Neural cell (in vitro differentiated cells): ENCODE measurements at regions not wholly inside any gene's neighbourhood (a gene's known extent, or its start where the extent isn't known, plus 50 kb on each side); places are given as distances from the start of the nearest gene placed in this dataset.

Experiments used
- H2AFZ ChIP-seq: fragments of 200-600, 300-800 bp; sonication (generic), shearing (Covaris generic); 2 replicates; pipeline ENCODE4 v1.6.0; 2014; ENCODE audit warnings: low read depth, mild to moderate bottlenecking, antibody characterized with exemption, low read length, moderate library complexity
- H3F3A ChIP-seq: fragments of 200-600 bp; shearing (Covaris generic); 2 replicates; pipeline ENCODE4 v1.6.1; 2016; ENCODE audit warnings: mild to moderate bottlenecking, moderate library complexity, mixed read lengths, antibody characterized with exemption, low read length; ENCODE audit not compliant: insufficient read depth, poor library complexity, severe bottlenecking
- H3K27ac ChIP-seq: fragments of 200-600, 300-800 bp; sonication (generic), shearing (Covaris generic); 2 replicates; pipeline ENCODE4 v1.5.1; 2014; ENCODE audit warnings: mild to moderate bottlenecking, low read length, moderate library complexity
- H3K27me3 ChIP-seq: fragments of 300-800, 200-600 bp; sonication (generic), shearing (Covaris generic); 2 replicates; pipeline ENCODE4 v1.6.0; 2014; ENCODE audit warnings: mild to moderate bottlenecking, low read depth, low read length, moderate library complexity; ENCODE audit not compliant: insufficient read depth
- H3K36me3 ChIP-seq: fragments of 300-800, 200-600 bp; sonication (generic), shearing (Covaris generic); 2 replicates; pipeline ENCODE4 v1.5.1; 2014; ENCODE audit warnings: mild to moderate bottlenecking, antibody characterized with exemption, low read length, moderate library complexity; ENCODE audit not compliant: insufficient read depth
- H3K4me2 ChIP-seq: fragments of 300-800, 200-600 bp; sonication (generic), shearing (Covaris generic); 2 replicates; pipeline ENCODE4 v1.6.0; 2014; ENCODE audit warnings: mild to moderate bottlenecking, low read length
- H3K4me3 ChIP-seq: fragments of 300-800, 200-600 bp; sonication (generic), shearing (Covaris generic); 2 replicates; pipeline ENCODE4 v1.5.1; 2014; ENCODE audit warnings: mild to moderate bottlenecking, low read length, moderate library complexity
- H3K79me2 ChIP-seq: fragments of 200-600 bp; shearing (Covaris generic); replicated peaks from 2 replicates; pipeline ENCODE4 v1.6.0; 2014; ENCODE audit warnings: mild to moderate bottlenecking, low read length, moderate library complexity; ENCODE audit not compliant: insufficient read depth
- H3K9ac ChIP-seq: fragments of 300-800, 200-600 bp; sonication (generic), shearing (Covaris generic); 2 replicates; pipeline ENCODE4 v1.6.1; 2016; ENCODE audit warnings: mild to moderate bottlenecking, low read length, mixed read lengths
- H3K9me2 ChIP-seq: fragments of 200-600 bp; shearing (Covaris generic); 2 replicates; pipeline ENCODE4 v1.6.1; 2016; ENCODE audit warnings: mild to moderate bottlenecking, low read length, mixed read lengths; ENCODE audit not compliant: insufficient read depth
- H3K9me3 ChIP-seq: fragments of 200-600, 300-800 bp; sonication (generic), shearing (Covaris generic); 2 replicates; pipeline ENCODE4 v1.6.1; 2016; ENCODE audit warnings: mild to moderate bottlenecking, mixed run types, low read length, moderate library complexity, mixed read lengths
- H4K20me1 ChIP-seq: fragments of 200-600 bp; shearing (Covaris generic); 2 replicates; pipeline ENCODE4 v1.6.1; 2016; ENCODE audit warnings: mild to moderate bottlenecking, mixed run types; ENCODE audit not compliant: insufficient read depth
- CTCF ChIP-seq: fragments of 450-650 bp; IDR thresholded peaks from 2 replicates; pipeline ENCODE4 v1.5.1; 2014; ENCODE audit warnings: antibody characterized with exemption, mild to moderate bottlenecking, moderate library complexity; ENCODE audit not compliant: poor library complexity, severe bottlenecking
- EP300 ChIP-seq: fragments of 450-650 bp; conservative IDR thresholded peaks from 2 replicates; pipeline ENCODE4 v1.6.1; 2014; ENCODE audit warnings: antibody characterized with exemption, mild to moderate bottlenecking, moderate library complexity; ENCODE audit not compliant: poor library complexity, severe bottlenecking
- EZH2 ChIP-seq: fragments of 200-600, 300-800 bp; shearing (Covaris generic), sonication (generic); IDR thresholded peaks from 2 replicates; pipeline ENCODE4 v1.6.1; 2014; ENCODE audit warnings: antibody characterized with exemption, low read length, borderline replicate concordance, mild to moderate bottlenecking; ENCODE audit not compliant: insufficient read depth, poor library complexity, severe bottlenecking
- MXI1 ChIP-seq: fragments of 450-650 bp; conservative IDR thresholded peaks from 2 replicates; pipeline ENCODE4 v1.6.1; 2014; ENCODE audit warnings: antibody characterized with exemption, mild to moderate bottlenecking; ENCODE audit not compliant: poor library complexity, severe bottlenecking
- POLR2AphosphoS5 ChIP-seq: IDR thresholded peaks from 2 replicates; pipeline ENCODE4 v1.6.1; 2012
- RAD21 ChIP-seq: fragments of 450-650 bp; conservative IDR thresholded peaks from 2 replicates; pipeline ENCODE4 v1.6.1; 2014; ENCODE audit warnings: antibody characterized with exemption, mild to moderate bottlenecking, moderate library complexity
- REST ChIP-seq: IDR thresholded peaks from 2 replicates; pipeline ENCODE4 v1.6.1; 2012; ENCODE audit warnings: borderline replicate concordance
- SMC3 ChIP-seq: fragments of 450-650 bp; conservative IDR thresholded peaks from 2 replicates; pipeline ENCODE4 v1.6.1; 2014; ENCODE audit warnings: antibody characterized with exemption, mild to moderate bottlenecking, moderate library complexity; ENCODE audit not compliant: poor library complexity
- TAF1 ChIP-seq: IDR thresholded peaks from 2 replicates; pipeline ENCODE4 v1.6.1; 2012; ENCODE audit warnings: low read depth

GRCh38 chrX:146224442-146224841, 406.8 kb downstream of the SLITRK2 start:
- no peaks in the 10 kb centered on the region for H3K9me3 ChIP-seq
- TF ChIP-seq CTCF = no peak
- peak; percentile 15 for TF ChIP-seq RAD21

GRCh38 chrX:146238173-146238572, 420.5 kb downstream of the SLITRK2 start:
- H3K27me3 ChIP-seq = no peaks in the 10 kb centered on the region
- H4K20me1 ChIP-seq = no peaks in the 10 kb centered on the region
- no peaks in the 10 kb centered on the region for H3K36me3 ChIP-seq
- no peak overlapping the region for H3K4me2 ChIP-seq
- no peak overlapping the region for H3K27ac ChIP-seq
- H3K4me3 ChIP-seq = no peak overlapping the region
- TF ChIP-seq EP300 (no peak), POLR2AphosphoS5 (no peak), MXI1 (no peak), TAF1 (no peak), REST (no peak), EZH2 (no peak), CTCF (no peak), RAD21 (no peak), SMC3 (no peak)
- H3K79me2 ChIP-seq = no peaks in the 10 kb centered on the region
- H3F3A ChIP-seq = no peaks in the 10 kb centered on the region
- no peaks in the 10 kb centered on the region for H3K9me3 ChIP-seq
- H3K9ac ChIP-seq = no peak overlapping the region
- H3K9me2 ChIP-seq = no peaks in the 10 kb centered on the region
- no peak overlapping the region for H2AFZ ChIP-seq

More at GRCh38 chrX:146224442-146224841, 406.8 kb downstream of the SLITRK2 start:
- H3F3A ChIP-seq = no peaks in the 10 kb centered on the region
- H3K9ac ChIP-seq = no peak overlapping the region
- no peak overlapping the region for H3K27ac ChIP-seq
- no peaks in the 10 kb centered on the region for H3K9me2 ChIP-seq
- no peak overlapping the region for H2AFZ ChIP-seq
- H3K36me3 ChIP-seq = no peaks in the 10 kb centered on the region
- H4K20me1 ChIP-seq = no peaks in the 10 kb centered on the region
- no peak overlapping the region for H3K4me2 ChIP-seq
- H3K27me3 ChIP-seq = no peaks in the 10 kb centered on the region
- H3K79me2 ChIP-seq = no peaks in the 10 kb centered on the region
- H3K4me3 ChIP-seq = no peak overlapping the region
